ENCODE measurements at regions not wholly inside any gene's neighbourhood (a gene's known extent, or its start where the extent isn't known, plus 50 kb on each side); places are given as distances from the start of the nearest gene placed in this dataset.

DNA sequence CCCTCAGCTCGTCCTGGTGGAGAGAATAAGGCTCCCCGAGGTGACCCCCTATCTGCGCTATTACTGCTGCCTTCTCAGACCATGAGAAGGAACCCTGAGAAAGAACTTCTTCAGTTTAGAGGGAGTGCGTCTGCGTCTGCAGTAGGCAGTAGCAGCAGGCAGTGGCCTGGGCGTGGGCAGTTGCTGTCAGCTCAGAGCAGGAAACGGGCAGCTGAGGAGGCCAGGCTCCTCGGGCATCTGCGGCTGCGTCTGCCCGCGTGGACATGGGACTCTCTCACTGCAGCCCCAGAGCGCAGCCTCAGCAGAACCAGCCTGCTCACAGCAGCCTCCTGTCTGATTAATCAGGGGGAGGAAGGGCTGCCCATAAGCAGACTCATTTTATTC lies 49.8 kb upstream of the FCN1 start:
- DNase-seq (ENCODE audit: low read depth, low spot score), result no peak
- TF ChIP-seq SUZ12 (IDR thresholded peaks at IDR 0.05; ENCODE audit: extremely low read depth, insufficient read depth, insufficient read length), result no peak
- TF ChIP-seq YY1 (IDR thresholded peaks at IDR 0.05; ENCODE audit: insufficient read depth, insufficient read length), result no peak
- no peak for TF ChIP-seq ZNF274 (IDR thresholded peaks at IDR 0.05; ENCODE audit: low read depth, low read length)
- H3K4me3 ChIP-seq (ENCODE audit: insufficient read length, low read depth), result no peak overlapping the region
- 0 out of 2 replicates have a peak, but pooled peaks cover 4% of the 10 kb centered on the region for H3K9me3 ChIP-seq (ENCODE audit: insufficient read depth, low read length)
- H3K9ac ChIP-seq (ENCODE audit: insufficient read length, low read depth), result peak overlapping the region; percentile 42
- peaks cover 17% of the 10 kb centered on the region for H3K4me1 ChIP-seq (ENCODE audit: insufficient read depth, insufficient read length)
- H3K27me3 ChIP-seq (ENCODE audit: insufficient read depth, insufficient read length), result peaks cover 12% of the 10 kb centered on the region
- H3K36me3 ChIP-seq (ENCODE audit: insufficient read depth, insufficient read length, low read length), result no peaks in the 10 kb centered on the region

DNA sequence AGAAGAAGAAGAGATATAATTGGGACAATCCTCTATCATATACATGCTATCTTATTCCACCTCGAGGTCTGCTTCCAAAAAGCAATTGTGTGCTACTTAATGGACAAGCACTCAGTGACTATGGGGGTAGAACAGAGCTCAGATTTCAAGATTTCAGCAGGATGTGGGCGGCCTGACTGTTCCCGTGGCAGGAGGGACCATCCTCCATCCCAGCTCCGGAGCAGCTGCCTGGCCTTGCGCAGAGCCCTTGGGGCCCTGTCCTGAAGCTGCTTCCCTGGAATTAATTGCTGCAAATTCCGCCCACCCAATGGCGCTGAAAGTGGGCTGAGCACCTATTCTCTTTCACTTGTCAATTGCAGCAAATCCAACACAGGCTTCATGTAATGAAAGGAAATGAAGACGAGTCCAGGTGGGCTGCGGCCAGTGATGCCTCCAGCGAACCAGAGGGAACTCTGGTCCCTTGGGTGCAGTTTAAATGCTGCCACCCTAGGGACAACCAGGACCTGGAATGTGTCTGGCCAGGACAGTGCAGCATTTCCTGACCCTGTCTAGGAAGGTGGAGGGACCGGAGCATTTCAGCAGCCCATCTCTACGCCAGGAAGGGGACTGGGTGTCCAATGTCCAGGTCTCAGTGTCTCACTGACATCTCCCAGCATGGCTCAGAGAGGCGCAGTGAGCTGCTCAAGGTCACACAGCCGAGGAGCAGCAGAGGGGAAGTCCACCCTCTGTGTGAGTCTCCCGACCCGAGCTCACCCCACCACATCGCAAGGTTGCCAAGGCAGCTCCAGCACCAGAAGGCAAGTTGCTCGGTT lies 50.5 kb upstream of the FCN1 start:
- H3K9ac ChIP-seq (ENCODE audit: insufficient read length, low read depth), result no peak overlapping the region
- peaks cover 12% of the 10 kb centered on the region for H3K27me3 ChIP-seq (ENCODE audit: insufficient read depth, insufficient read length)
- 0 out of 2 replicates have a peak, but pooled peaks cover 4% of the 10 kb centered on the region for H3K9me3 ChIP-seq (ENCODE audit: insufficient read depth, low read length)
- no peak for TF ChIP-seq SUZ12 (IDR thresholded peaks at IDR 0.05; ENCODE audit: extremely low read depth, insufficient read depth, insufficient read length)
- TF ChIP-seq ZNF274 (IDR thresholded peaks at IDR 0.05; ENCODE audit: low read depth, low read length), result no peak
- TF ChIP-seq YY1 (IDR thresholded peaks at IDR 0.05; ENCODE audit: insufficient read depth, insufficient read length), result no peak
- peak; percentile 43 for DNase-seq (ENCODE audit: low read depth, low spot score)
- no peak overlapping the region for H3K4me3 ChIP-seq (ENCODE audit: insufficient read length, low read depth)
- H3K36me3 ChIP-seq (ENCODE audit: insufficient read depth, insufficient read length, low read length), result no peaks in the 10 kb centered on the region
- peaks cover 17% of the 10 kb centered on the region for H3K4me1 ChIP-seq (ENCODE audit: insufficient read depth, insufficient read length)

DNA sequence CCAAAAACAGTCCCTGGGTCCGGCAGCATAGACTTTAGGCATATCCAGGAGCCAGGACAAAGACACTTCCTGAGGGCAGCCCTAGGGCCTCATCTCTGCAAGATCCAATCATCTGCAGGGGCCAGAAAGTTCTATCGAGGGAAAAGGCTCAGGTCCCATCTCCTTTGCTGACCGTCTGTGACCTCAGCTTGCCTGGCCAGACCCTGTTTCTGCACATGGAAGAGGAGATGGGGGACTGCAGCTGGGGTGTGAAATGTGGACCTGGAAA lies 51.0 kb upstream of the FCN1 start:
- TF ChIP-seq YY1 (IDR thresholded peaks at IDR 0.05; ENCODE audit: insufficient read depth, insufficient read length), result no peak
- TF ChIP-seq ZNF274 (IDR thresholded peaks at IDR 0.05; ENCODE audit: low read depth, low read length), result no peak
- no peak for TF ChIP-seq SUZ12 (IDR thresholded peaks at IDR 0.05; ENCODE audit: extremely low read depth, insufficient read depth, insufficient read length)
- H3K4me1 ChIP-seq (ENCODE audit: insufficient read depth, insufficient read length), result peaks cover 17% of the 10 kb centered on the region
- H3K4me3 ChIP-seq (ENCODE audit: insufficient read length, low read depth), result no peak overlapping the region
- H3K9ac ChIP-seq (ENCODE audit: insufficient read length, low read depth), result no peak overlapping the region
- no peaks in the 10 kb centered on the region for H3K36me3 ChIP-seq (ENCODE audit: insufficient read depth, insufficient read length, low read length)
- H3K9me3 ChIP-seq (ENCODE audit: insufficient read depth, low read length), result 0 out of 2 replicates have a peak, but pooled peaks cover 4% of the 10 kb centered on the region
- peaks cover 12% of the 10 kb centered on the region for H3K27me3 ChIP-seq (ENCODE audit: insufficient read depth, insufficient read length)
- no peak for DNase-seq (ENCODE audit: low read depth, low spot score)

DNA sequence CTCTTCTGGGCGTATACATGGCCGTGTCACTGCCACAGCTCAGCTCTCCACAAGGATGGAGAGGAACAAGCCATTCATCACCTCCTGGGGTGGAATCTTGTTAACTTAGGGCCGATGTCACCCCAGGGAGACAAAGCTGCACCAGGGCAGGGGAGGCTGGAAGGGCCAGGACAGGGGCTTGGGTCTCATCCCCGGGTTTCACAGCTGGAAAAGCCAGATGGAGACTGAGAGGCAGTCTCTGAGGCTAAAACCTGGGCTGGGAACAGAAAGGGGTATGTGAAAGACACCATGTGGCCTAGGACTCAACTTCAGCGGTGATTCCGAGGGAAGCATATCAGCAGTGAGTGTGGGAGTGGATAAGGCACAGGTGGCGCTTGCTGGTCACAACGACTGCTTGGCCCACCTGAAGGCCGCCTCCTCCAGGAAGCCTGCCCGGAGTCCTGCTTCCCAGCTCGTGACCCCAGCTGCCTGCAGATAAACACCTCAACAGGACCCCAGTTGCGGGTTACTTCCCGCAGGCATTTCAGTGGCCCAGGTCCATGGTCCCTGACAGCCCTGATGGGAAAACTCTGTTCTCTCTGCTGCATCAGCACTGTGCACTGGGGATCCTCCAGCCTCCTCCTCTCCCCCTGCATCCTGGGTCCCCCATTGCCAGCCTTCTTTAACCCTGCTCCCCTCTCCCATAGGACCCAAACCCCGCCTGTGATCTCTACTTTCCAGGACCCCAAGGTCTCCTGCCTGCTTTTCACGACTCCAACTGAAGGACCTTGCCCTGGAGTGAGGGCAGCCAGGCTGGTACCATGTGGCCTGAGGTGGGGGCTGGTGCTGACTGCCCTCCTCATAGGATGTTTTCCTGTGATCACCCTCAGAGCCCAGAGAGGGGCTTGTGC lies 51.7 kb upstream of the FCN1 start:
- TF ChIP-seq YY1 (IDR thresholded peaks at IDR 0.05; ENCODE audit: insufficient read depth, insufficient read length) (no peak), ZNF274 (IDR thresholded peaks at IDR 0.05; ENCODE audit: low read depth, low read length) (no peak), SUZ12 (IDR thresholded peaks at IDR 0.05; ENCODE audit: extremely low read depth, insufficient read depth, insufficient read length) (no peak)
- H3K4me1 ChIP-seq (ENCODE audit: insufficient read depth, insufficient read length), result peaks cover 17% of the 10 kb centered on the region
- no peak overlapping the region for H3K4me3 ChIP-seq (ENCODE audit: insufficient read length, low read depth)
- 0 out of 2 replicates have a peak, but pooled peaks cover 4% of the 10 kb centered on the region for H3K9me3 ChIP-seq (ENCODE audit: insufficient read depth, low read length)
- peaks cover 12% of the 10 kb centered on the region for H3K27me3 ChIP-seq (ENCODE audit: insufficient read depth, insufficient read length)
- DNase-seq (ENCODE audit: low read depth, low spot score), result no peak
- H3K9ac ChIP-seq (ENCODE audit: insufficient read length, low read depth), result no peak overlapping the region
- H3K36me3 ChIP-seq (ENCODE audit: insufficient read depth, insufficient read length, low read length), result no peaks in the 10 kb centered on the region

DNA sequence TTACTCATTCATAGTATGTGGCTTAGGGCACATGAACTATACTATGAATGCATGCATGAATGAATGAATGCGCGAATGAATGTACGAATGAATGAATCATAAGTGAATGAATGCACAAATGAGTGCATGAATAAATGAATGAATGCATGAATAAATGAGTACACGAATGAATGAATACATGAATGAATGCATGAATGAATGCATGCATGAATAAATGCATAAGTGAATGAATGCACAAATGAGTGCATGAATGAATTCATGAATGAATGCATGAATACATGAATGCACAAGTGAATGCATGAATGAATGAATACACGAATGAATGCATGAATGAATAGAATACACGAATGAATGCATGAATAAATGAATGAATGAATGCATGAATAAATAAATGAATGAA lies 52.5 kb upstream of the FCN1 start:
- Histone ChIP-seq H3K36me3 (ENCODE audit: insufficient read depth, insufficient read length, low read length) (no peaks in the 10 kb centered on the region), H3K4me1 (ENCODE audit: insufficient read depth, insufficient read length) (peaks cover 17% of the 10 kb centered on the region), H3K27me3 (ENCODE audit: insufficient read depth, insufficient read length) (peaks cover 8% of the 10 kb centered on the region), H3K9me3 (ENCODE audit: insufficient read depth, low read length) (0 out of 2 replicates have a peak, but pooled peaks cover 4% of the 10 kb centered on the region), H3K9ac (ENCODE audit: insufficient read length, low read depth) (no peak overlapping the region), H3K4me3 (ENCODE audit: insufficient read length, low read depth) (no peak overlapping the region)
- DNase-seq (ENCODE audit: low read depth, low spot score), result no peak
- TF ChIP-seq ZNF274 (IDR thresholded peaks at IDR 0.05; ENCODE audit: low read depth, low read length), result no peak
- TF ChIP-seq YY1 (IDR thresholded peaks at IDR 0.05; ENCODE audit: insufficient read depth, insufficient read length), result no peak
- no peak for TF ChIP-seq SUZ12 (IDR thresholded peaks at IDR 0.05; ENCODE audit: extremely low read depth, insufficient read depth, insufficient read length)

DNA sequence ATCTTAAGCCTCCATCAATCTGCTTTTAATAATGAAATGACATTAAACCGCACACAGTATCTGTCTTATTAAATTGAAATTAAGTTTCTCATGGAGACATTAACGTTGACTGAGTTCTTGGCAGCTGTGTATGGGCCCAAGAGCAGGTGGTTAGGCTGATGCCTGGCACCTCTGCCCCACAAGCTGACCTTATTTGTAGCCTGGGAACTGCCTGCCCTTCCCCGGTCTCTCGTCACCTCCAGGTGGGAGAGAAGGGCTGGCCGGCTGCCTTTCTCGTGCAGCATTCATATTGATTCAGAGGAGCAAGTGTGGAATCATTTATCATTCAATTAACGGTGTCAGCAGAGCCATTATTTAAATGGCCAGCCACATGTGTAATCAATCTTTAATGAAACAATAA lies 53.0 kb upstream of the FCN1 start:
- peaks cover 17% of the 10 kb centered on the region for H3K4me1 ChIP-seq (ENCODE audit: insufficient read depth, insufficient read length)
- H3K9me3 ChIP-seq (ENCODE audit: insufficient read depth, low read length), result no peaks in the 10 kb centered on the region
- H3K9ac ChIP-seq (ENCODE audit: insufficient read length, low read depth), result no peak overlapping the region
- no peak for TF ChIP-seq SUZ12 (IDR thresholded peaks at IDR 0.05; ENCODE audit: extremely low read depth, insufficient read depth, insufficient read length)
- TF ChIP-seq ZNF274 (IDR thresholded peaks at IDR 0.05; ENCODE audit: low read depth, low read length), result no peak
- no peak for TF ChIP-seq YY1 (IDR thresholded peaks at IDR 0.05; ENCODE audit: insufficient read depth, insufficient read length)
- DNase-seq (ENCODE audit: low read depth, low spot score), result no peak
- H3K27me3 ChIP-seq (ENCODE audit: insufficient read depth, insufficient read length), result peaks cover 8% of the 10 kb centered on the region
- H3K36me3 ChIP-seq (ENCODE audit: insufficient read depth, insufficient read length, low read length), result no peaks in the 10 kb centered on the region
- no peak overlapping the region for H3K4me3 ChIP-seq (ENCODE audit: insufficient read length, low read depth)

DNA sequence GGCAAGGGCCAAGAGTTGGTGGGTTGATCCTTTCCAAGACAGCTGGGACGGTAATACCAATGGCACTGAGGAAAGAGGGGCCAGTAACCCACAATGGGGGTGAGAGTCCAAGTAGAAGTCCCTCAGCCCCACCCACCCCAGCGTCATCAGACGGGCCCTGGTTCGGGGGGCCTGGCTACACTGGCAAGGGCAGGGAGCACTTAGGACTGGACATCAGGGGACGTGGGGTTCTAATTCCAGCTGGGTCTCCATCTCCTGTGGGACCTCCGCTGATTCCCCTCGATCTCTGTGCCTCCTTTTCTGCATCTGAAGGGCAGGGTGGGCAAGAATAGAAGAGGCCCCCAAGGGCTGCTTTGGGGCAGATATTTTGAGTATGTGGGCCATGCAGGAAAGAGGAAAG lies 53.5 kb upstream of the FCN1 start:
- Histone ChIP-seq H3K9ac (ENCODE audit: insufficient read length, low read depth) (no peak overlapping the region), H3K9me3 (ENCODE audit: insufficient read depth, low read length) (no peaks in the 10 kb centered on the region), H3K4me1 (ENCODE audit: insufficient read depth, insufficient read length) (peaks cover 17% of the 10 kb centered on the region), H3K27me3 (ENCODE audit: insufficient read depth, insufficient read length) (peaks cover 8% of the 10 kb centered on the region), H3K36me3 (ENCODE audit: insufficient read depth, insufficient read length, low read length) (no peaks in the 10 kb centered on the region), H3K4me3 (ENCODE audit: insufficient read length, low read depth) (no peak overlapping the region)
- no peak for DNase-seq (ENCODE audit: low read depth, low spot score)
- TF ChIP-seq ZNF274 (IDR thresholded peaks at IDR 0.05; ENCODE audit: low read depth, low read length) (no peak), SUZ12 (IDR thresholded peaks at IDR 0.05; ENCODE audit: extremely low read depth, insufficient read depth, insufficient read length) (no peak), YY1 (IDR thresholded peaks at IDR 0.05; ENCODE audit: insufficient read depth, insufficient read length) (no peak)

Measured in NT2/D1 (cell line).